T-helper 2 cell (primary cell): ENCODE measurements at regions not wholly inside any gene's neighbourhood (a gene's known extent, or its start where the extent isn't known, plus 50 kb on each side); places are given as distances from the start of the nearest gene placed in this dataset.

Experiments used
- DNase-seq, 5 experiments: peaks; one replicate each; pipeline versions ENCODE4 v3.0.0 to v3.0.0-alpha.2; 2012 to 2022

DNA sequence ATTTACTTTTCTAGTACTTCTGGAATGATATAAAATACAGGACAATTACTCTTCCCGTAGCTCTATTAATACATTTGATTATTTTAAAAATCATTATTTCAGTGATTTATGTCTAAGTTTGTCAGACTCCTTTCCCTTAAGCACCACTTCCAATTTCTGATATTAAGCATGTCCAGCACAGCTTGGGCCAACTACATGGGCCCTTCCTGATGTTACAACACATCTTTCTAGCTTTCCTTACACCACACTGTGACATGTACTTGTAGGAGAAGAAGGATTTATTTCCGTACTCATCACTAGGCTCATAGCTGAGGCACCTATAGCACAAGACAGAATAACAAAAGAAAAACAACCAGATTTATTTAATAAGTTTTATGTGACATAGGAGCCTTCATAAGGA lies 134.8 kb upstream of the HNRNPA3 start:
- DNase-seq: no peak

DNA sequence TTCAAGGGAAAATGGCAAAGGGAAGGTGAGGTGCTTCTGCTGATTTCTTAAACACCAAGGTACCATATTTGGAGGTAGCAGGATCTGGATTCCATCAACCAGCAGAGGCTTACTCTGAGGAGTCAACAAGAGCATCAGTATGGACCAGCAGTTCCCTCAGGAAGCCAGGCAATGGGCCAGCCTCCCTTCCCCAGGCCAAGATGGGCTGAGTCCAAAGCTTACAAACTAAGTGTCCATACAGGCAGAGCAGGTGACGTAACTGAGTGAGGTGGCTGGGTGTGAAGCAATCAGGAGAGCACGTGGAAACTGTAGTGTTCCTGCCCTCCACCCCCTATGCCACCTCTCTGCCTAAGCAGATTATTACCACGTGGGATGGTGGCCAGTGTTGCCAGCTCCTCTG lies 134.2 kb upstream of the HNRNPA3 start:
- no peak for DNase-seq

DNA sequence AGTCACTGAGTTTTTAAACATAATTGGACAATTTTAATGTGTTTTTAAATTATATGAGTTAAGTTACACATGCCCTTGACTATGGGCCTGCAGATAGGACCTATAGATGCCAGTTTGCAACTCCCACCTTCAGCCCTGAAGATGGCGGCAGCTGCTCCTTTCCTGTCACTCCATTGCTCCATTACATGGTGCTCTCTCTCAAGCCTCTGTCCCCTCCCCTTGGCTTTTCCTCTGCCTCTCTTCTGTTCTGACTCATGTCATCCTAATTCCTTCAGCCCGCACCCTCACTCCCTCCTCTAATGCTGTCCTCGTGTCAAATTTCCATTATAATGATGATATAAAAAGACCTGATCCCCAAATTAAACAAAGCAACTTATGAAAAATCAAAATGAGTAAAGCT lies 133.7 kb upstream of the HNRNPA3 start:
- DNase-seq: no peak

DNA sequence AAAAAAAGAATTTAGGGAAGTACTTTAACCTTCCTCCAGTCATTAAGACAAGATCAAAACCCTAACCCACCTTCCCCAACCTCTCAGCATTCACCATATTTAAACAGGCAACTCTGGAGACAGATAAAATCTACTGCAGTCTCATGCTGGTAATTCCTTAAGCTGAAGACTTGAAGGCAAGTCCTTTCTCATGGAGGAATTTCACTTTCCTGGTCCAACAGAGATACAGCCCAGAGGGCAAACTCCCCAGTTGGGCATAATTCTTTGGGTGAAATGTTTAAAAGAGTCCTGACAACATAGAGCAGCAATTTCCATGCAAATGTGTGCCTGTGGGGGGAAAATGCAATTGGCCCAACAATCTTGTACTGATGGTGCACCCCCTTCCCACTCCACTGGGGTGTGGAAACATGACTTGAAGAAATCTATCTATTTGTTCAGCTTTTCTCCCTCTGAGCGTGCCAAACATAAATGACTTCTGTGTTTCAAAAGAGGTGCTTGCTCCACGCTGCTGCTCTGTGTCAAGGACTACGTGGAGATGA lies 131.8 kb upstream of the HNRNPA3 start:
- no peak for DNase-seq

DNA sequence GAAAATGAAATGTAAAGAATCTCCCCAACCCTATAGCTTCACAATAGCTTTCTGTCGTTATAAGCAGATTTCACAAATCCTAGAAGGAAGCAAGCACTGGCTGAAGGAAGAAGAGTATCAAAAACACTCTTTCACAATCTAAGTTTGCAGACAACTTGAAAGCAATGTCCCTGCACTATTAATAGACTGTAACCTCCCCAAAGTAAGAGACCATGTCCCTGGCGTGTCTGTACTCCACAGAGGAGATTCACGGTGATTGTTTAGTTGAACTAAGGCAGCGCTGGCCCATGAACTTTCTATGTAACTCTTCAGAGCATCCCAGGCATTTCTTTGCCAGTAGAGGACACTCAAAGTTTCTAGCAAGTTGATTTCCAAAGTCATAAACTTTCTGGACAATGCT lies 128.0 kb upstream of the HNRNPA3 start:
- no peak for DNase-seq

DNA sequence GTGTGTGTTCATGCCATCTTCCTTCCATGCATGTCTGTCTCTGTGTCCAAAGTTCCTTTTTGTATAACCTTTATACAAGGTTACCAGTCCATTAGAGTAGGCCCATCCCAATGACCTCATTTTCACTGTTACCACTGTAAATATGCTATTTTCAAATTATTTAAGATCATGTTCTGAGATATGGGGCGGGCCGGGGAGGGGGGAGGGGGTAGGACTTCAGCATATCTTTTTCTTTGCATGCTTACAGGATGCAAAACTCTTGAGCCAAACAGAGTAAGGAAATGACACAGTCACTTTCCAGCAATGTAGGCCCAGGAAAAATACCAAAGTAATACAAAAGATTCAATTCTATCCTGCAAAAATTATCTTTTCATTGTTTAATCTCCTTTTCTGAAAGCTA lies 124.1 kb upstream of the HNRNPA3 start:
- DNase-seq: no peak

DNA sequence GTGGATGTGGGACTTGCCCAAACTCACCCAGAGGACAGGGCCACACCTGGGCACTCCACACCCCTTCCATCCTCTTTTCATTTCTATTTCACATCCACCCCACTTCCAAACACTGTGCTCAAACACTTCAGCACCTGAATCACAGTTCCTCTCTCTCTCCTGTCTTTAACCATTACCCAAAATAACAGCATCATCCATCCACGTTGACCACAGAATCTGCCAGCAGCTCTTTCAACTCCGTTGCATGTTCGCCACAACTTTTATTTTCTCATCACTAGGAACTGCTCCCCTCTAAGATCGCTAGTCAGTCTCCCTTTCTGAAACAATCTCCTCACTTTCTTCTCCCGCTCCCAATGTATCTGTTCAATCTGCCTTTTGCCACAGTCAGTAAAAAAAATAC lies 121.6 kb upstream of the HNRNPA3 start:
- DNase-seq: no peak

DNA sequence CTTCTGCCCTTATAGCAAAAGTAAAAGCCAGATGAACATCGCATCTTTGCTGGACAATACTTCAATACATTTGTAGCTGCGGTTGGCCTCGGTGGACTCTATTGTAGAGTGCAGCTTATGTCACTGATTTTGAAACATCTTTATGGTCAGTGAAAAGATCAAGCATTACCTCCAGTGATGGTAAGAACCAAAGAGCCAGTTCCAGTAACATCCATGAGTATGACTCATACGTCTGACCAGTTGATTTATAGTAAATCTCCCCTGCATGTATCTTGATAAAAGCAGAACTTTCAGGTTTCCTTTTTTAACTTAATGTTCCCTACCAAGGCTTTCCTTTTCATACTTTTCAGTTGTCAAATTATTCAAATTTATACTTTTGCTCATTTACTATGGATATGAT lies 119.2 kb upstream of the HNRNPA3 start:
- no peak for DNase-seq

DNA sequence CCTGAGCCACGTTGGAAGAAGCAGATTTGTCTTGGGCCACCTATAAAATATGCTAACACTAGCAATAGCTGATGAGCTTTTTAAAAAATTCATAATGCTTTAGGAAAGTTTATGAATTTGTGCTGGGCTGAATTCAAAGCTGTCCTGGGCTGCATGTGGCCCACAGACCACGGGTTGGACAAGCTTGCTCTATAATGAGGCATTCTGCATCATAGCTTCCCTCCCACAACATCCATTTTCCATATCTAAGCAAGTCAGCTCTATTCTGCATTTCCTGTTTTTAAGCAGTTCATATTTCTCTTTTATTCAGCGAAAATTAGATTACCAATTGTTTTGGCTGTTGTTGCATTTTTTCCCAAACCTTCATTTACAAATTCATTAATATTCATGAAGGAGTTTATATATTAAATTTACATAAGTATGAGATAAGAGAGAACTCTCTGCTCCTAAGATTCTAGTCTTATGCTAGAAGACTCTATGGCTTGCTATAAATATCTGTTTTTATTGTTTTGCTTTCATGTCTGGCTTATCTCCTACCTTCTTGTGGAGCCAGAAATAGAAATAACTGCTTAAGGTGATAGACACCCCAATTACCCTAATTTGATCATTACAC lies 114.5 kb upstream of the HNRNPA3 start:
- no peak for DNase-seq

DNA sequence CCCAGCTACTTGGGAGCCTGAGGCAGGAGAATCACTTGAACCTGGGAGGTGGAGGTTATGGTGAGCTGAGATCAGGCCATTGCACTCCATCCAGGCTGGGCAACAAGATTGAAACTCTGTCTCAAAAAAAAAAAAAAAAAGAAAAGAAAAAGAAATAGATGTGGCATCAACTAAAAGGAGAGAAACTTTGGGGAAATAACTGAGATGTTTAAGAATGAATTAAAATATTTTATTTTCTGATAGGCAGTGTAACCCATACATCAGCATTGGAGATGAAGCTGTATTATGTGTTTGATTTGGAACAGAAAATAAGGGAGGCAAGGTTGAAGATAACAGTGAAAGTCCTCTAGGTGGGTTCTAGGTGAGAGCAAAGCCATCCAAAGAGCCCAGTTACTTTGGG lies 110.7 kb upstream of the HNRNPA3 start:
- DNase-seq: no peak

DNA sequence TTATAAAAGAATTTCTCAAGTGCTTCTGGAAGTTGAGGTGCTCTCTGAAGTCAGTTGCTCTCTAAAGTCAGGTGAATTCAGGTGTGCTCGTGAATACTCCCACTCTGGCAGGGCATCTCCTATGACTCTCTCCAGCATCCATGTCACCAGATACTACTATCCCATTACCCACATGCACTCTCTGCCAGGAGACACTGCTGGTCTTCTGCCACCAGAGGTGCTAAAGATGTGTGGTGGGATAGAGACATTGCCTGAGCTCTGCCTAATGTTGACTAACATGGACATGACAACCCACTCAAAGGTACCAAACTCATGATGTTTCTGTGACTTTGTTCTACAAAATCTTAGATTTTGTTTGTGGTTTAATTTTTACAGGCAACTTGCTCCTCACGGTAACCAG lies 106.4 kb upstream of the HNRNPA3 start:
- peak in 1 of 5 experiments; percentile 4 for DNase-seq

DNA sequence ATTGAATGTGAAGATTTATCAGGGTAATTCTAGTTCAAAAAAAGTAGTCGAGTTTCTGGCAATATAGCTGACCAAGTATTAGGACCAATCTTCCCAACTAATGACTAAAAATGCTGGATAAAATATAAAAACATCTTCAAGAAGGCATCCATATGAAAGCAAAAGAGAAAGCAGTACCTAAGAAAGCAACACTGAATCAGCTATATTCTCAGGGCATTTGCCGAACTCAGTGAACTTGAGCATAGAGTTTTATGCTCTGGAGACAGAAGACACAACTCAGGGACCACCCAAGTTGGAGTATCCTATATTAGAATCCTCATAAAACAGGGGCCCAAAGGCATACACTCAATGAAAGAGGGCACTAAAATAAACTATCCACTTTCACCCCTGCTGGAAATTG lies 103.7 kb upstream of the HNRNPA3 start:
- DNase-seq: no peak

DNA sequence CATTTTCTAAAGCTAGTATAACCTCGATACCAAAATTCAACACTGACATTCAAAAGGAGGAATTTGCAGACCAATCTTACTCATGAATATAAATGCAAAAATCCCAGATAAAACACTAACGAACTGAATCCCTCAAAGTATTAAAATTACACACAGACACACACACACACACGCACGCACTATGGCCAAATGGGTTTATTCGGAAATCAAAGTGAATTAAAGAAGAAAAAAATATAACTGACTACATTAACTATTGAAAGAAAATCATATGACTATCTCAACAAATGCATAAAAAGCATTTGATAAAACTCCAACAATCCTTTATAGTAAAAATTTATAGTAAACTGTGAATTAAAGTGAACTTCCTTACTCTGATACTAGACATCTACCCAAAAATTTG lies 97.9 kb upstream of the HNRNPA3 start:
- no peak for DNase-seq

DNA sequence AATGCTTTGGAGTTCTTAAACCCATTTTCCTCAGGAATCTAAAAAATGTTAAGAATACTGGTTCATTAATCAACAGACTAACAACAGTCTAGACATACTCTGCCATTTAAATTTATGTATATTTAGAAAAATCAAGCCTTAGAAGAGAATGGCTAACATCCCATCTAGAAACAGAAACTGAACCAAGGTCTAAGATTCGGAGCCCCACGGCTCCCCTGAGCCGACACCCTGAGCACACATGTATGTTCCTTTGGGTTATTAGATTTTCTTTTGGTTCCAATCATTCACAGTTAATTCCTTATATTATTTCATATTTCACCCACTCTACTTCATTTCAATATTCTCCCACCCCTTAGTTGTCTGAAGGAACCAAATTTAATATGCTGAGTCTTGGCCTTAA lies 94.8 kb upstream of the HNRNPA3 start:
- no peak for DNase-seq

DNA sequence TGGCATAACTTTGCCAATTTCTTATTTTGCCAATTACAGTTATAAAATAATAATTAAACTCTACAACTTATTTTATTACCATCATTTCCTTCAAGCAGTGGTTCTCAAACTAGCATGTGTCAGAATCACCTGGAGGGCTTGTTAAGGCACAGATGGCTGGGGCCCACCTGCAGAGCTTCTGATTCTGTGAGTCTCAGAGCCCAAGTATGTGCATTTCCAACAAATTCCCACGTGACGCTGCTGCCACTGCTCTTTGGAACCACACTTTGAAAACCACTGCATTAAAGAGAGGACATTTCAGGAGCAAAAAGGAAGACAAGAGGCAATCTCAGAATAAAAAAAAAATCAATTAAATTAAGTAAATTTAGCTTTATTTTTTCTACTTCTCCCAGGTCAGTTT lies 94.0 kb upstream of the HNRNPA3 start:
- DNase-seq: no peak

DNA sequence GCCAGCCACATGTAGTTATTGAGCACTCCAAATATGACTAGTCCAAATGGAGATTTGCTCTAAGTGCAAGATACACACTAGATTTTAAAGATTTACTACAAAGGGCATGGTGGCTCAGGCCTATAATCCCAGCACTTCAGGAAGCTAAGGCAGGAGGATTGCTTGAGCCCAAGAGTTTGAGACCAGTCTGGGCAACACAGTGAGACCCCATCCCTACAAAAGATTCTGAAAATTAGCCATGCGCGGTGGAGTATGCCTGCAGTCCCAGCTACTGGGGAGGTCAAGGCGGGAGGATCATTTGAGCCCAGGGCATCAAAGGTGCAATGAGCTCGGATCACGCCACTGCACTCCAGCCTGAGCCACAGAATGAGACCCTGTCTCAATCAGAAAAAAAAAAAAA lies 93.5 kb upstream of the HNRNPA3 start:
- DNase-seq: no peak

DNA sequence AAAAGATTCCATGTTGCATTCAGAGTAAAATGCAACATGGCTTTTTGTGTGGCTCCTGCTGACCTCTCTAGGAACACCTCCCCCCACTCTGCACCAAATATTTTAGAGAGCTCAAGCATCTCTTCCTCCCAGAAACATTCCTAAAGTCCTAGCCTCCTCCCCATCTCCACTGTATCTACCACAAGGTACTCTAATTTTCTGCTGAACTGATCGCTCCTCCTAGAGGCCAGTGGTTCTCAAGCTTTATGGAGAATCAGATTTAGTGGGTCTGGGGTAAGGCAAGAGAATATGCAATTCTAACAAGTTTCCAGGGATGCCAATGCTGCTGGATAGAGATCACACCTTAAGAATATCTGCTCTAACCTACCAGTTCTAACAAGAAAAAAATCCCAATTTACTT lies 89.5 kb upstream of the HNRNPA3 start:
- no peak for DNase-seq

DNA sequence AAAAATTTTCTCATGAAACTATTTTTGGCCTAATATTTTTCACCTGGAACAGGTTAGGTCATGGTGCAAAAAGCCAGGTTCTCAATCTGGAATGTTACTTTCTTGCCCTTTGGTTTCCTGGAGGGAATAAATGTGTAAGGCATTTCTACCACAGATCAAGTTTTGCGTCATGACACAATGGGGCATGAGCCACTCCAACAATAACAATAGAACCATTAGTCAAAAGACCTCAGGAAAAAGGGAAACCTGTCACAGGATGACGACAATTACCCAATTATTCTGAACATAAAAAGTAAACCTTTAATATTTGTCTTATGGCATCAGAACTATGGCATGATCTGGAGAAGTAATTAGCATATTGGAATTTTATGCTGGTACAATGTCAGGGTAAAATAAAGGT lies 88.2 kb upstream of the HNRNPA3 start:
- no peak for DNase-seq

DNA sequence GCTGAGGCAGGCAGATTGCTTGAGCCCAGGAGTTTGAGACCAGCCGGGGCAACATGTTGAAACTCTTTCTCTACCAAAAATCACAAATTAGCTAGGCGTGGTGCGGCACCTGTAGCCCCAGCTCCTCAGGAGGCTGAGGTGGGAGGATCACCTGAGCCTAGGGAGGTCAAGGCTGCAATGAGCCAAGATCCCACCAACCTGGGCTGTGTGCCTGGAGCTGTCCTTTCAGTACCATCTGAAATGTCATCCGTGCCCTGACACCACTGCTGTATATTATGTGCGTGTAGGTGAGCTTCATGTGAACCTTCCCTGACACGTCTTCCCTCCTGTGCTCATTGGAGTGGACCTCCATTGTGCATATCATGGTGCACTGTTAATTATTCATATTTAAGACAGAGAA lies 84.8 kb upstream of the HNRNPA3 start:
- no peak for DNase-seq

DNA sequence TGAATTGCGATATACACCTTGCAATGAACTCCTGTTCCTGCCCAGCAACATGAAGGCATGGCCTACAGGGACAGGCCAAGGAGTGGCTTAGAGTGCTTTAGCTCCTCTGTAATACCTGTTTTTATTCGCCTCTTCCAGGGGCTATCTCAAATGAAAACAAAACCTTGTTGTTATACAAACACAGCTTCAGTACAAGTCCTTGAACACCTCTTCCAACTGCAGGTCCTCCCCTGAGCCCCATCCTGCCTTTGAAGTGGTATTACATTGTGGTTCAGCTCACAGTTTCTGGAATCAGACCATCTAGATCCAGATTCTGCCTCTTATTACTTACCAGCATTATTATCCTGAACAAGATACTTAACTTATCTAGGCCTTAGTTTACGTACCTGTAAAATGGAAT lies 83.0 kb upstream of the HNRNPA3 start:
- no peak for DNase-seq

DNA sequence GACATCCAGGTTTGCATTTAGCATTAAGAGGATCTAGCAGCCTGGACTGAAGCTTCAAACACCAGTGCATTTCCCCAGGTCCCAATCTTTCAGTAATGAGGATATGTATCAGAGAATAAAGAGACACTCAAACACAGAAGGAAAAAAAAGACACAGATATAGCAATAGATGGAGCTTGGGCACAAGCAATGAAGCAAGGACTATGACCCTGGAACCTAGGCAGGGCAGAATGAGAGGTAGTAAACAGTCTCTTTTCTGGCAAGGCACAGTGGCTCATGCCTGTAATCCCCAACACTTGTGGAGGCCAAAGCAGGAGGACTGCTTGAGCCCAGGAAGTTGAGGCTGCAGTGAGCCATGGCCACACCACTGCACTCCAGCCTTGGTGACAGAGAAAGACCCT lies 80.7 kb upstream of the HNRNPA3 start:
- no peak for DNase-seq

DNA sequence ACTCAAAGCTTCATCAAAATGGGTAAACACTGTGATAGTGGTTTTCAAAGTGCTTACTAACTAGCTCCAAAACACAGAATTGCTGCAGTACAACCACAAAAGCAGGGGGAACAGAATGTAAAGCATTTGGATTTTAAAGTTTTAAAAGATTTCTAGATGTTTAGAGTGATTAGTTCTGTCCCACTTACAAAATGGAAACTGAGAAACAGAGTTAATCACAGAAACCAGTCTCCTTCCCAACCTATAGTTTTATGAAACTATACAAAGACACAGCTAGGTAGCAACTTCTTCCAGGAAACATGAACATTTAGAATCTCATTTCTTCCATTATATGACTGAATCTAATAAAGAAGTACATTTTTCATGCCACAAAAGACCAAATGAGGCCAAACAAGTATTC lies 73.8 kb upstream of the HNRNPA3 start:
- DNase-seq: no peak

DNA sequence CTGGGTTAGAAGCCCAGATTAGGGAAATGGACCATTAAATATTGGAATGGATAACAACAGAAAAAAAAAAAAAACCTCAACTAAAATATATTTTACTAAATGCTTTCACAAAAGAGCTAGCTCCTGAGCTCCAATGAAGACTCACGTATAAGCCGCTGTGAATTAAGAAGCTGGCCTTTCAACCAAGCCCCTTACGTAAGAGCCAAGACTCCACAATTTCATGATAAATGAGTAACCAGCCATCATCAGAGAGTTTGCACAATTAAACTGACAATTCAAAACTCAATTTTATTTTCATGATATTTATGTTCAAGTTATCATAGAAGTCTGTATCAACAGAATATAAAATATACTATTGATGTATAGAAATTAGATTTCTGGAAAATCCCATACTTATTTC lies 70.7 kb upstream of the HNRNPA3 start:
- DNase-seq: no peak

DNA sequence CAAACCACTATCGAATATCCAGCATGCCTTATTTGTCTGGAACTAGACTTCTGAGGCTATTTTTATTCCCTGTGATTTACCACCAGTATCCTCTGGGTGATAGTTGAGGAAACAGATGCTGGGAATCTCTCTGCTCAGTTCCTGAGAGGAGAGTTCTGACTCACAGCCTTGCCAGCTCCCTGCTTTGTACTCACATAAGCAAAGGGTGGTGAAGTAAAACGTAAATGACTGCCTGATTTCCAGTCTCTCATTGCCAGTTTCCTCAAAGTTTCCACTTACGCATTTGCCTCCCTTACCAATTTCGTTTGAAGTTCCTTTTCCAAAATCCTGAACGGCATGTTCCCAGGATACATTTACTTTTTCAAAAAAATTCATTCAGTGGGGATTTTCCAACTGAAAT lies 69.2 kb upstream of the HNRNPA3 start:
- DNase-seq: no peak

DNA sequence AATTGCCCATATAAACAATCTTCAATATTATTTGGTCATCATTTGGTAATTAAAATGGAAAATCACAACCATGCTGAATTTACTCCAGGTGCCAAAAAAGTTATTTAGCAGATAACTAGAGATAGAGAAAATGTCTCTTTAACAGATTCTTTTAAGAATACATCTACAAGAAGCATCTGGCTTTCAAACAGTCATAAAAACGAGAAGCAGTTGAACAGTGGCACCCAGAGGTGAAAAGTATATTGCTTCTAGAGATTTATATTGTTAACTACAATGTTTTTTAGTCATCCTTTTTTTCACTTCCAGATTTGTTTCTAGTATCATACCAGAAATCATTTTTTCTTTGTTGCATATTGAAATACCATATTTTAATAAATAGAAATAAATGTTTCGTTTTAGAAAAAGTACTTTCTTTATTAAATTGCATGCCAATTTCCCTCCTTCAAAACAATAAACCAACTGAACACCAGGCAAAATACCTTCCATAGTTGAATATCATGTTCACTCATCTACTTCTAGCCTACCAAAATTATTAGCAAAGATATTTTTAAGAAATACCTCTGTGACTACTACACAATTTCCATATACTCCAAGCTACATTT lies 65.4 kb upstream of the HNRNPA3 start:
- DNase-seq: peak in 2 of 5 experiments; percentile 19 to 65
